Nucleus accumbens (tissue), 56 donors: ENCODE measurements at regions not wholly inside any gene's neighbourhood (a gene's known extent, or its start where the extent isn't known, plus 50 kb on each side); places are given as distances from the start of the nearest gene placed in this dataset.
A peak's percentile ranks its signal among the peaks of the same experiment; 100 is the strongest.
"Not testable (repeated sequence)": the region's sequence is repeated elsewhere in the genome, so short reads cannot be mapped to it uniquely, and the experiment has no call there.

Experiments used
- DNase-seq, 56 donors: peaks; one replicate each; lab custom pipeline; 2025; lab: John Stamatoyannopoulos, UW

- DNase-seq = no peak
These were observed 105.8 kb upstream of the PELI1 start for GRCh38 chr2:64250063-64250462.

GRCh38 chr2:64250751-64251423 is 106.7 kb upstream of the PELI1 start:
- DNase-seq = peak in 40 of 56 donors; percentile 7 to 87 (median 56)

GRCh38 chr2:64251497-64252250 is 107.5 kb upstream of the PELI1 start:
- DNase-seq = peak in 2 of 56 donors; percentile 15 to 18

GRCh38 chr2:64252251-64252978 is 108.2 kb upstream of the PELI1 start:
- not testable (repeated sequence) for DNase-seq

- not testable (repeated sequence) for DNase-seq
These were observed 109.2 kb upstream of the PELI1 start for GRCh38 chr2:64253421-64253820.

GRCh38 chr2:64258566-64258965 is 114.3 kb upstream of the PELI1 start:
- DNase-seq = no peak

- DNase-seq = peak in 1 of 56 donors; percentile 10
These were observed 115.1 kb upstream of the PELI1 start for GRCh38 chr2:64259312-64259711.

- no peak for DNase-seq
These were observed 116.0 kb upstream of the PELI1 start for GRCh38 chr2:64260093-64260803.

- peak in 23 of 56 donors; percentile 3 to 56 (median 16) for DNase-seq
These were observed 116.6 kb upstream of the PELI1 start for GRCh38 chr2:64260817-64261216.

GRCh38 chr2:64262071-64262470 is 117.9 kb upstream of the PELI1 start:
- no peak for DNase-seq

GRCh38 chr2:64262816-64263215 is 118.6 kb upstream of the PELI1 start:
- no peak for DNase-seq

GRCh38 chr2:64263315-64263714 is 119.1 kb upstream of the PELI1 start:
- no peak for DNase-seq

- DNase-seq = no peak
These were observed 123.5 kb upstream of the PELI1 start for GRCh38 chr2:64267699-64268098.

GRCh38 chr2:64268330-64269048 is 124.3 kb upstream of the PELI1 start:
- no peak for DNase-seq

GRCh38 chr2:64273524-64274398 is 129.5 kb upstream of the PELI1 start:
- peak in 7 of 56 donors; percentile 2 to 48 (median 18) for DNase-seq

- DNase-seq = no peak
These were observed 130.4 kb upstream of the PELI1 start for GRCh38 chr2:64274399-64275173.

GRCh38 chr2:64275174-64275466 is 130.9 kb upstream of the PELI1 start:
- DNase-seq = no peak

- DNase-seq = no peak
These were observed 132.3 kb upstream of the PELI1 start for GRCh38 chr2:64276417-64277095.
